ENCODE measurements at regions not wholly inside any gene's neighbourhood (a gene's known extent, or its start where the extent isn't known, plus 50 kb on each side); places are given as distances from the start of the nearest gene placed in this dataset.

GRCh38 chr12:125650587-125650986 lies 585.4 kb downstream of the AACS start:
- ChIA-PET CTCF (no interaction called here), POLR2A (no interaction called here), RAD21 (ENCODE audit: unreplicated experiment) (no interaction called here), SMC1A (ENCODE audit: uncharacterized antibody, unreplicated experiment) (interaction anchor here (1.4 kb wide), 1 partner anchor 101 kb away, joined by 3 read pairs; no protein-coding TSS in a partner anchor)
- FAIRE-seq (no peak), DNase-seq (ENCODE audit: low read depth, low spot score) (no peak), ATAC-seq (no peak)
- H3K4me1 ChIP-seq (ENCODE audit: control insufficient read depth, insufficient read depth, low read length), result no peaks in the 10 kb centered on the region
- BruUV-seq (replicated peaks), result no TSS peak
- H3K4me3 ChIP-seq, result no peak overlapping the region
- no peak overlapping the region for H3K4me2 ChIP-seq (ENCODE audit: control insufficient read depth, insufficient read depth)
- no peaks in the 10 kb centered on the region for H3K36me3 ChIP-seq (ENCODE audit: control insufficient read depth in 2 of 2, insufficient read depth in 2 of 2, low read length in 1 of 2)
- 28% methylated on average over 19 of the region's 19 CpGs for WGBS (ENCODE audit: insufficient coverage, insufficient replicate concordance, low lambda C conversion rate, missing lambda C conversion rate)
- H4K20me1 ChIP-seq (ENCODE audit: control insufficient read depth, insufficient read depth), result no peaks in the 10 kb centered on the region
- no peak overlapping the region for H3K9ac ChIP-seq (ENCODE audit: control insufficient read depth, insufficient read depth, low read length)
- in situ Hi-C loops (cut with MboI), result no loop called here
- no peak overlapping the region for H2AFZ ChIP-seq (ENCODE audit: control insufficient read depth, low read depth, low read length)
- no peaks in the 10 kb centered on the region for H3K79me2 ChIP-seq (ENCODE audit: control insufficient read depth, insufficient read depth, low read length)
- H3K27me3 ChIP-seq (replicated peaks in 1 of 2; ENCODE audit: control insufficient read depth in 2 of 2, insufficient read depth in 2 of 2, low read length in 1 of 2), result no peaks in the 10 kb centered on the region
- TF ChIP-seq HDAC6 (IDR thresholded peaks at IDR 0.05; ENCODE audit: unreplicated experiment), result no peak
- TF ChIP-seq SP1 (IDR thresholded peaks at IDR 0.05; ENCODE audit: low read depth, low read length), result no peak
- TF ChIP-seq MEF2A (IDR thresholded peaks at IDR 0.05; ENCODE audit: insufficient read depth, low read depth, low read length), result no peak
- no peak for TF ChIP-seq ASH2L (IDR thresholded peaks at IDR 0.05; ENCODE audit: borderline replicate concordance, low read depth)
- TF ChIP-seq IKZF2 (IDR thresholded peaks at IDR 0.05), result no peak
- TF ChIP-seq, protein P1, sequence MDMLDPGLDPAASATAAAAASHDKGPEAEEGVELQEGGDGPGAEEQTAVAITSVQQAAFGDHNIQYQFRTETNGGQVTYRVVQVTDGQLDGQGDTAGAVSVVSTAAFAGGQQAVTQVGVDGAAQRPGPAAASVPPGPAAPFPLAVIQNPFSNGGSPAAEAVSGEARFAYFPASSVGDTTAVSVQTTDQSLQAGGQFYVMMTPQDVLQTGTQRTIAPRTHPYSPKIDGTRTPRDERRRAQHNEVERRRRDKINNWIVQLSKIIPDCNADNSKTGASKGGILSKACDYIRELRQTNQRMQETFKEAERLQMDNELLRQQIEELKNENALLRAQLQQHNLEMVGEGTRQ (IDR thresholded peaks at IDR 0.05; ENCODE audit: borderline replicate concordance, low read depth, low read length), result no peak
- TF ChIP-seq CHD2 (IDR thresholded peaks at IDR 0.05; ENCODE audit: borderline replicate concordance, low read depth, low read length), result no peak
- no peak for TF ChIP-seq GATAD2B (conservative IDR thresholded peaks at IDR 0.05; ENCODE audit: low read depth)
- no peak for TF ChIP-seq YBX1 (IDR thresholded peaks at IDR 0.05)
- no peak for TF ChIP-seq KAT2A (conservative IDR thresholded peaks at IDR 0.05; ENCODE audit: control insufficient read depth, low read depth, low read length)
- TF ChIP-seq IRF5 (IDR thresholded peaks at IDR 0.05; ENCODE audit: borderline replicate concordance), result no peak
- no peak for TF ChIP-seq BMI1 (IDR thresholded peaks at IDR 0.05; ENCODE audit: borderline replicate concordance)
- TF ChIP-seq RFX5 (IDR thresholded peaks at IDR 0.05; ENCODE audit: low read depth, low read length), result no peak
- TF ChIP-seq ZBED1 (IDR thresholded peaks at IDR 0.05; ENCODE audit: borderline replicate concordance), result no peak
- TF ChIP-seq, protein P2, sequence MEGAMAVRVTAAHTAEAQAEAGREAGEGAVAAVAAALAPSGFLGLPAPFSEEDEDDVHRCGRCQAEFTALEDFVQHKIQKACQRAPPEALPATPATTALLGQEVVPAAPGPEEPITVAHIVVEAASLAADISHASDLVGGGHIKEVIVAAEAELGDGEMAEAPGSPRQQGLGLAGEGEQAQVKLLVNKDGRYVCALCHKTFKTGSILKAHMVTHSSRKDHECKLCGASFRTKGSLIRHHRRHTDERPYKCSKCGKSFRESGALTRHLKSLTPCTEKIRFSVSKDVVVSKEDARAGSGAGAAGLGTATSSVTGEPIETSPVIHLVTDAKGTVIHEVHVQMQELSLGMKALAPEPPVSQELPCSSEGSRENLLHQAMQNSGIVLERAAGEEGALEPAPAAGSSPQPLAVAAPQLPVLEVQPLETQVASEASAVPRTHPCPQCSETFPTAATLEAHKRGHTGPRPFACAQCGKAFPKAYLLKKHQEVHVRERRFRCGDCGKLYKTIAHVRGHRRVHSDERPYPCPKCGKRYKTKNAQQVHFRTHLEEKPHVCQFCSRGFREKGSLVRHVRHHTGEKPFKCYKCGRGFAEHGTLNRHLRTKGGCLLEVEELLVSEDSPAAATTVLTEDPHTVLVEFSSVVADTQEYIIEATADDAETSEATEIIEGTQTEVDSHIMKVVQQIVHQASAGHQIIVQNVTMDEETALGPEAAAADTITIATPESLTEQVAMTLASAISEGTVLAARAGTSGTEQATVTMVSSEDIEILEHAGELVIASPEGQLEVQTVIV (IDR thresholded peaks at IDR 0.05; ENCODE audit: borderline replicate concordance, partially characterized antibody), result no peak
- no peak for TF ChIP-seq FOS (IDR thresholded peaks at IDR 0.05; ENCODE audit: borderline replicate concordance, extremely low read depth, insufficient read length)
- TF ChIP-seq EP300 (IDR thresholded peaks at IDR 0.05; ENCODE audit: borderline replicate concordance in 1 of 2, control insufficient read depth in 1 of 2, low read depth in 2 of 2, low read length in 2 of 2), result no peak
- TF ChIP-seq MYB (IDR thresholded peaks at IDR 0.05; ENCODE audit: borderline replicate concordance, low read depth, low read length), result no peak
- TF ChIP-seq TCF7 (IDR thresholded peaks at IDR 0.05; ENCODE audit: borderline replicate concordance), result no peak
- intact Hi-C loops (cut with micrococcal nuclease; ENCODE audit: unreplicated experiment), result no loop called here
- H3K9me3 ChIP-seq (replicated peaks; ENCODE audit: control insufficient read depth, insufficient read depth, low read length), result no peaks in the 10 kb centered on the region
- no peak overlapping the region for H3K27ac ChIP-seq (ENCODE audit: control insufficient read depth, insufficient read depth)
